ENCODE measurements at regions not wholly inside any gene's neighbourhood (a gene's known extent, or its start where the extent isn't known, plus 50 kb on each side); places are given as distances from the start of the nearest gene placed in this dataset.

GRCh38 chr5:159655757-159656409 lies 260.4 kb upstream of the ADRA1B start:
- TF ChIP-seq, protein P1, sequence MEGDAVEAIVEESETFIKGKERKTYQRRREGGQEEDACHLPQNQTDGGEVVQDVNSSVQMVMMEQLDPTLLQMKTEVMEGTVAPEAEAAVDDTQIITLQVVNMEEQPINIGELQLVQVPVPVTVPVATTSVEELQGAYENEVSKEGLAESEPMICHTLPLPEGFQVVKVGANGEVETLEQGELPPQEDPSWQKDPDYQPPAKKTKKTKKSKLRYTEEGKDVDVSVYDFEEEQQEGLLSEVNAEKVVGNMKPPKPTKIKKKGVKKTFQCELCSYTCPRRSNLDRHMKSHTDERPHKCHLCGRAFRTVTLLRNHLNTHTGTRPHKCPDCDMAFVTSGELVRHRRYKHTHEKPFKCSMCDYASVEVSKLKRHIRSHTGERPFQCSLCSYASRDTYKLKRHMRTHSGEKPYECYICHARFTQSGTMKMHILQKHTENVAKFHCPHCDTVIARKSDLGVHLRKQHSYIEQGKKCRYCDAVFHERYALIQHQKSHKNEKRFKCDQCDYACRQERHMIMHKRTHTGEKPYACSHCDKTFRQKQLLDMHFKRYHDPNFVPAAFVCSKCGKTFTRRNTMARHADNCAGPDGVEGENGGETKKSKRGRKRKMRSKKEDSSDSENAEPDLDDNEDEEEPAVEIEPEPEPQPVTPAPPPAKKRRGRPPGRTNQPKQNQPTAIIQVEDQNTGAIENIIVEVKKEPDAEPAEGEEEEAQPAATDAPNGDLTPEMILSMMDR (IDR thresholded peaks at IDR 0.05) = no peak
- TF ChIP-seq POLR2A (IDR thresholded peaks at IDR 0.05) = no peak
